Suprapubic skin (tissue), 4 donors: ENCODE measurements at regions not wholly inside any gene's neighbourhood (a gene's known extent, or its start where the extent isn't known, plus 50 kb on each side); places are given as distances from the start of the nearest gene placed in this dataset.

Source experiments
- CTCF ChIP-seq, 2 donors: fragments of 200-600 bp in 1 of 2; fragments of 450-650 bp in 1 of 2; sonication (generic) in 1 of 2; IDR thresholded peaks; one replicate each; pipeline ENCODE4 v1.5.1; 2016 to 2019; ENCODE audit warnings: antibody characterized with exemption in 2 of 2, mild to moderate bottlenecking in 1 of 2, moderate library complexity in 1 of 2
- EP300 ChIP-seq: sonication (generic); formaldehyde crosslinking; IDR thresholded peaks from one replicate; pipeline ENCODE4 v1.6.1; 2017; ENCODE audit warnings: antibody characterized with exemption
- POLR2A ChIP-seq, 2 donors: fragments of 450-650 bp; IDR thresholded peaks; one replicate each; pipeline ENCODE4 v1.6.1; 2017; ENCODE audit warnings: antibody characterized with exemption in 2 of 2, mild to moderate bottlenecking in 2 of 2, moderate library complexity in 2 of 2
- POLR2AphosphoS5 ChIP-seq, 3 donors: sonication (generic); formaldehyde crosslinking; IDR thresholded peaks; one replicate each; pipeline ENCODE4 v1.6.1; 2017; ENCODE audit warnings: antibody characterized with exemption in 3 of 3

GRCh38 chr16:52184336-52184735 is 362.6 kb downstream of the TOX3 start:
- TF ChIP-seq POLR2A (IDR thresholded peaks at IDR 0.05) = no peak
- TF ChIP-seq CTCF (IDR thresholded peaks at IDR 0.05) = no peak
- no peak for TF ChIP-seq EP300
- no peak for TF ChIP-seq POLR2AphosphoS5 (IDR thresholded peaks at IDR 0.05)
